HG02610 (cell line): ENCODE measurements at regions not wholly inside any gene's neighbourhood (a gene's known extent, or its start where the extent isn't known, plus 50 kb on each side); places are given as distances from the start of the nearest gene placed in this dataset.

Experiments
- ATAC-seq: cut with Tn5 transposase; IDR thresholded peaks from one replicate; pipeline ENCODE4 v1.9.1; 2021; ENCODE audit warnings: mild to moderate bottlenecking, moderate library complexity; ENCODE audit not compliant: unreplicated experiment

- ATAC-seq: no peak
These were observed 108.8 kb upstream of the RASGEF1B start for GRCh38 chr4:81580346-81580993.

GRCh38 chr4:81577392-81577791 lies 105.7 kb upstream of the RASGEF1B start:
- no peak for ATAC-seq

- ATAC-seq: no peak
These were observed 103.3 kb upstream of the RASGEF1B start for GRCh38 chr4:81574991-81575390.

GRCh38 chr4:81573840-81574239 lies 102.1 kb upstream of the RASGEF1B start:
- ATAC-seq: no peak

- no peak for ATAC-seq
These were observed 100.7 kb upstream of the RASGEF1B start for GRCh38 chr4:81572402-81572801.

- ATAC-seq: no peak
These were observed 99.4 kb upstream of the RASGEF1B start for GRCh38 chr4:81571105-81571504.

- no peak for ATAC-seq
These were observed 94.5 kb upstream of the RASGEF1B start for GRCh38 chr4:81566161-81566591.

- no peak for ATAC-seq
These were observed 93.6 kb upstream of the RASGEF1B start for GRCh38 chr4:81565142-81565870.

GRCh38 chr4:81564025-81564424 lies 92.3 kb upstream of the RASGEF1B start:
- no peak for ATAC-seq

- ATAC-seq: peak; percentile 98
These were observed 90.4 kb upstream of the RASGEF1B start for GRCh38 chr4:81562093-81562492.

GRCh38 chr4:81557306-81557705 lies 85.6 kb upstream of the RASGEF1B start:
- no peak for ATAC-seq

GRCh38 chr4:81555489-81555888 lies 83.8 kb upstream of the RASGEF1B start:
- no peak for ATAC-seq

- no peak for ATAC-seq
These were observed 80.4 kb upstream of the RASGEF1B start for GRCh38 chr4:81552086-81552485.

- no peak for ATAC-seq
These were observed 78.7 kb upstream of the RASGEF1B start for GRCh38 chr4:81550388-81550859.

GRCh38 chr4:81549984-81550383 lies 78.3 kb upstream of the RASGEF1B start:
- no peak for ATAC-seq

- ATAC-seq: no peak
These were observed 75.1 kb upstream of the RASGEF1B start for GRCh38 chr4:81546777-81547176.

GRCh38 chr4:81541161-81541945 lies 69.6 kb upstream of the RASGEF1B start:
- ATAC-seq: no peak

- ATAC-seq: no peak
These were observed 67.2 kb upstream of the RASGEF1B start for GRCh38 chr4:81538716-81539427.

- no peak for ATAC-seq
These were observed 59.7 kb upstream of the RASGEF1B start for GRCh38 chr4:81531410-81531809.

- no peak for ATAC-seq
These were observed 57.3 kb upstream of the RASGEF1B start for GRCh38 chr4:81528979-81529378.

- no peak for ATAC-seq
These were observed 56.5 kb upstream of the RASGEF1B start for GRCh38 chr4:81528200-81528599.
